NCI-H1048 (cell line): ENCODE measurements at regions not wholly inside any gene's neighbourhood (a gene's known extent, or its start where the extent isn't known, plus 50 kb on each side); places are given as distances from the start of the nearest gene placed in this dataset.
"Not testable (repeated sequence)": the region's sequence is repeated elsewhere in the genome, so short reads cannot be mapped to it uniquely, and the experiment has no call there.

Experiments
- DNase-seq: peaks from one replicate; lab custom pipeline; 2025; lab: John Stamatoyannopoulos, UW

DNA sequence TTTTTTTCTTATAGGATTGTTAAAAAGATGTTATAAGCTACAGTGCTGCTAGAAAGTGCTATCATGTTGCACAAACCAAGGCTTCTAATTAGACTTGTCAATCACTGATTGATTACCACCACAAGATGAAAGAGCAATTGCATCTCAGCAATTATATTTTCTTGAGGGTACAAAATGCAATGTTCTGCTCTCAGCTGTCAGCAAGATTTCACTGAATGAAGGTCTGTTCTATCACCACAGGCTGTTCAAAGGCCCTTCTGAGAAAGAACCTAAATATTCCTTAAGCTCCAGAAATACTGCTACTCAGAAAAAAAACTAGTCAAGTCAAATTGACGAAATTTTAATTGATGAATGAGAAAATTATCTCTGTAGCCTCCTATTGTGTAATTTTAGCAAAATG lies 301.9 kb upstream of the KYNU start:
- no peak for DNase-seq

- DNase-seq = no peak
Measured at GRCh38 chr2:142574388-142574787, 303.1 kb upstream of the KYNU start.

DNA sequence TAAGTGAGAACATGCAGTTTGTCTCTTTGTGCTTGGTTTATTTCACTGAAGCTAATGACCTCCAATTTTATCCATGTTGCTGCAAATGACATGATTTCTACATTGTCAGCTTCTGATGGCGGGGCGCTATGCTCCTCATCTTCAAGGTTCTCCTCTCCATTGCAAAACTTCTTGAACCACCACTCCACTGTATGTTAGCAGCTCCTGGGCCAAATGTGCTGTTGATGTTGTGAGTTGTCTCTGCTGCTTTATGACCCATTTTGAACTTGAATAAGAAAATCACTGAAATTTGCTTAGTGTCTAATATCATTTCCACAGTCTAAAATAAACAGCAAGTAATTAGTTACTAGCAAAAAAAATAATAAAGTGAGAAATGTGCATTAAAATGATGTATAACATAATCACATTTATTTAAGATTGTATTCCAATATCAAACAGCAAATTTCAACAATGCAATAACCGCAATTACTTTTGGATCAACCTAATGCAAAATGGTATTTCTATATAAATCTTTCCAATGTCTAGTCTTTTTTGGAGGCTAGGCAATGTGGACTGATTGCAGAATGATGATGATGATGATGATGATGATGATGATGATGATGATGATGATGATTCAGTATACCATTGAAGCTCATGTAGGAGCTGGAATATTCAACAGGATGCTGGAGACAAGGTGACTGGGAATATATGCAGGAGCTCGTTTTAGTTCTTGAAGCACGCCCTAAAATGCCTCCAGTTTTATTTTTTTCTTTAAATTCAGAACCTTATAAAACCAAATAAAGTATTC lies 304.9 kb upstream of the KYNU start:
- no peak for DNase-seq

DNA sequence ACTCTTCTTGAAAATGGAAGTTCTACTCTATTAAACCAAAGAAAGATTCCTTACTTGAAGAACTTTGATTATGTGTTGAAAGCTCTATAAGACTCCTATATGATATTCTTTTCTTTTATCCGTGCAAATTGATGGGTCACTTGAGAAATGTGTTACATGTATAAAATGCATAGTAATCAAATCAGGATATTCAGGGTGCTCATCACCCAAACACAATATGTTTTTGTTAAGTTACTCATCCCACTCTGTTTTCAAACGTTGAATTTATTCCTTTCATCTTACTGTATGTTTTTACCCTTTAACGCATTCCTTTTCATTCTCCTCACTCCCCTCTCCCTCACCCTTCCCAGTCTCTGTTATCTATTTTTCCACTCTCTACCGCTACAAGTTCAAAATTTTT lies 305.5 kb upstream of the KYNU start:
- no peak for DNase-seq

DNA sequence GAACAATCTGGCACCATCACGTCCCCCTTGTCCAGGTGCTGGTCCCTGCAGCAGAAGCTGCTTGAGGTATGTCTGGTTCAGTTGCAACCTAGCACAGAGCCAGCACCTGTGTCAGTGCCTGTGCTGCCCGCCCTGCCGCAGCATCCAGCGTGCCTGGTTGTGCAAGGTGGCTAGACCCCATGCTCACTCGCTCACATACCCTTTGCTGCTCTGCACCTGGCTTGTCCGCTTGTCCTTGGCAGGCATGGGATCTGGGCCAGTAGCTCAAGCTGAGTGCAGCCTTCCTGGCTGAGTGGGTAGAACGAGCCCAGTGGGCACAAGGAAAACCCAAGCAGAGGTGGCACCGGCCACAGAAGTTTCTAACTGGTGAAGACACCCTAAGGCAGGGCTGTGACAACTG lies 314.6 kb upstream of the KYNU start:
- DNase-seq = no peak

GRCh38 chr2:142561656-142562055 lies 315.8 kb upstream of the KYNU start:
- no peak for DNase-seq

- no peak for DNase-seq
Measured at GRCh38 chr2:142557391-142557790, 320.1 kb upstream of the KYNU start.

DNA sequence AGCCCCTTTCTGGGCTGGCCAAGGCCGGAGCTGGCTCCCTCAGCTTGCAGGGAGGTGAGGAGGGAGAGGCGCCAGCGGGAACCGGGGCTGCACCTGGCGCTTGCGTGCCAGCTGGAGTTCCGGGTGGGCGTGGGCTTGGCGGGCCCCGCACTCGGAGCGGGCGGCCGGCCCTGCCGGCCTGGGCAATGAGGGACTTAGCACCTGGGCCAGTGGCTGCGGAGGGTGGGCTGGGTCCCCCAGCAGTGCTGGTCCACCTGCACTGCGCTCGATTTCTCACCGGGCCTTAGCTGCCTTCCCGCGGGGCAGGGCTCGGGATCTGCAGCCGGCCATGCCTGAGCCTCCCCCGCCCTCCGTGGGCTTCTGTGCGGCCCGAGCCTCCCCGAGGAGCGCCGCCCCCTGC lies 331.5 kb upstream of the KYNU start:
- DNase-seq = not testable (repeated sequence)

- no peak for DNase-seq
Measured at GRCh38 chr2:142545036-142545435, 332.4 kb upstream of the KYNU start.

GRCh38 chr2:142544173-142544572 lies 333.3 kb upstream of the KYNU start:
- DNase-seq = no peak

DNA sequence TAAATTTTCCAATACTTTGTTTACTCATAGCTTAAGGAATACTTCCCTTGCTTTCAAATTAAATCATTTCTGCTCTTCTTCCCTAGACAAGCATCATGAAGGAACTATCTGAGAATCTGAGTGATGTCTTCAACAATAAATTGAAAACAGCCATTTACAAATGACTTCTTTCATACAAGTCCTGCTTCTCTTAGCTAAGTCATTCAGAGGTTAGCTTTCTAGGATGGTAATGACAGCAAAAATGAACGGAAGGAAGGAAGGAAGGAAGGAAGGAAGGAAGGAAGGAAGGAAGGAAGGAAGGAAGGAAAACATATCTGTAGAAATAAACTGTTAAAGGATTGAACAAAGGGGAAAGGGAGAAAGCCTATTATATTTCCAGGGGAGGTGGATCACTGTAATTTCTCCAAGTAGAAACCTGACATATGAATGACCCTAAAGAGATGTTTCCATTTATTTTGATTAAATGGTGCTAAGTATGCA lies 335.0 kb upstream of the KYNU start:
- no peak for DNase-seq

- DNase-seq = no peak
Measured at GRCh38 chr2:142536966-142537365, 340.5 kb upstream of the KYNU start.

GRCh38 chr2:142536492-142536891 lies 341.0 kb upstream of the KYNU start:
- DNase-seq = no peak

GRCh38 chr2:142535311-142535710 lies 342.2 kb upstream of the KYNU start:
- no peak for DNase-seq

- no peak for DNase-seq
Measured at GRCh38 chr2:142533177-142533576, 344.3 kb upstream of the KYNU start.

DNA sequence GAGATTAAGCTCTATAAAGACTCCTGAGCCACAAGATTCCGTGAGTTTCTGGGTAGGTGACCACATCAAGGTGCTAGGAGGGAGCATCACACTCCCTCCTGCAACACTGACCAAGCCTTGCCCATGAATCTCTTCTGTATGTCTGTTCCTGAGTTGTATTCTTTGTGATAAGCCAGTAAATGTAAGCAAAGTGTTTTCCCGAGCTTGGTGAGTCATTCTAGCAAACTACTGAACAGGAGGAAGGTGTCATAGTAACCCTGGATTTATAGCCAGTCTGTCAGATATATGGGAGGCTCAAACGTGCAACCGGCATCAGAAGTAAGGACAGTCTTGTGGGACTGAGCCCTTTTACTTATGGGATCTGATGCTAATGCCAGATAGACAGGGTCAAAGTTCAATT lies 346.1 kb upstream of the KYNU start:
- DNase-seq = no peak

DNA sequence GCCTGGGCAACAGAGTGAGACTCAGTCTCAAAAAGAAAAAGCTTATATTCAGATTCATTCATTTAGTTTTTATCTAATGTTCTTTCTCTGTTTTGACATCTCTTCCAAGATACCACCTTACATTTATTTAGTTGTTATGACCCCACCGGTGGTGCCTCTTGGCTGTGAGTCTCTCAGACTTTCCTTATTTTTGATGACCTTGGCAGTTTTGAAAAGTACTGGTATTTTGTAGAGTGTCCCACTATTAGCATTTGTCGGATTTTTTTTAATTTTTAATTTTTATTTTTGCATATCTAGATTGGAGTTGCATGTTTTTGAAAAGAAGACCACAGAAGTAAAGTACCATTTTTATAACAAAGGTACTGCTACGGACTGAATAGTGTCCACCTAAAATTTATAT lies 351.7 kb upstream of the KYNU start:
- DNase-seq = no peak

GRCh38 chr2:142521492-142521891 lies 356.0 kb upstream of the KYNU start:
- peak; percentile 28 for DNase-seq

- DNase-seq = no peak
Measured at GRCh38 chr2:142515493-142515892, 362.0 kb upstream of the KYNU start.

DNA sequence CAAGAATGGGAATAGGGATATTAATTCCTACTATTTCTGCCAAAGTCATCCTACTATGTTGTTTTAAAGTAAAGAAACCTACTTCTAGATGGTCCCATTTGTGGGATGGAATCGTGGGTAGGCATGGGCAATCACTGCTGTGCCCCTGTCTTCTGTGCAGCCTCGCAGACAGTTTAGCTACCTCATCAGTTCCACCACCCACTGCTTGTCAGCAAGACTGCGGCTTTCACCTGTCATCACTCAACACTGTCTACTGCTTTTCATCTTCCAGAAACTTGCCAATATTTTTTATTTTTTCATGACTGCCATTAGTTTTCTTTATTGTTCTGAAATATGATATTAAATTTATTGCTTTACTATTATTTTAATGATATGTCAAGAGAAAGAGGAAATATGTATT lies 368.1 kb upstream of the KYNU start:
- no peak for DNase-seq

GRCh38 chr2:142504754-142505153 lies 372.7 kb upstream of the KYNU start:
- DNase-seq = no peak

DNA sequence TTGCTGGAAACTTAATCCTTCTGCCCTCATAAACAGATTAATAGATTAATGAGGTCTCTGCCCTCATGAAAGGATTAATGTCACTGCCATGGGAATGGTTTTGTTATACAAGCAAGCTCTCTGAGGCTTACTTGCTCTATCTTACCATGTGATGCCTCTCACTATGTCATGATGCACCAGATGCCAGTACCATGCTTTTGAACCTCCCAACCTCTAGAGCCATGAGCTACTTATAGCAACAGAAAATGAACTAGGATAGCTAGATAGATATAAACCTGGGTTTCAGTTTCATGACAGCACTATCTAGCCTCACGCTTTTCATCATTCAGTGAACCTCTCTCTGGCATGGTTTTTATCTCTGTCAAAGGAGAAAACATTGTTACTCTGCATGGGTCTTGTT lies 371.6 kb upstream of the LRP1B start:
- no peak for DNase-seq

DNA sequence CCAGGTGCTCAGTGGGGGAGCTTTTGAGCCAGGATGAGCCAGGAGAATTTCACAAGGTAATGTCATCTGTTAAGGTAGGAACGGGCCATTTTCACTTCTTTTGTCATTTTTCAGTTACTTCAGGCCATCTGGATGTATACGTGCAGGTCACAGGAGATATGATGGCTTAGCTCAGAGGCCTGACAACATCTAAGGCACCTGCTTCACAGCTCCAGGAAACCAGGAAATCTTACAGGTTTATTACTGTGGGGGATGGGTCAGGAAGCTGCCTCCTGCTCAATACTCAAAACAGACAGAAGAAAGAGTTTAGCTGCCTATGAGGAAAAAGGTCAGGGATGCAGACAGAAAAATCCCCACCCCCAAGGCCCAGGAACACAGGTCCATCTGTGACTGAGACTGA lies 364.3 kb upstream of the LRP1B start:
- DNase-seq = no peak

- not testable (repeated sequence) for DNase-seq
Measured at GRCh38 chr2:142489631-142490030, 358.8 kb upstream of the LRP1B start.
